T-helper 1 cell treated with Interleukin-12 subunit alpha and Interleukin-12 subunit beta and Interleukin-4 antibody, amounts not matched to agents 30 ng/mL and 1 ng/mL, for 36 hours (primary cell): ENCODE measurements at regions not wholly inside any gene's neighbourhood (a gene's known extent, or its start where the extent isn't known, plus 50 kb on each side); places are given as distances from the start of the nearest gene placed in this dataset.
"Not testable (repeated sequence)": the region's sequence is repeated elsewhere in the genome, so short reads cannot be mapped to it uniquely, and the experiment has no call there.

Experiments used
- intact Hi-C: fragments of 100-400 bp; cut with micrococcal nuclease; formaldehyde crosslinking; loops from one replicate; pipeline ENCODE4 v1.15.1; 2024

DNA sequence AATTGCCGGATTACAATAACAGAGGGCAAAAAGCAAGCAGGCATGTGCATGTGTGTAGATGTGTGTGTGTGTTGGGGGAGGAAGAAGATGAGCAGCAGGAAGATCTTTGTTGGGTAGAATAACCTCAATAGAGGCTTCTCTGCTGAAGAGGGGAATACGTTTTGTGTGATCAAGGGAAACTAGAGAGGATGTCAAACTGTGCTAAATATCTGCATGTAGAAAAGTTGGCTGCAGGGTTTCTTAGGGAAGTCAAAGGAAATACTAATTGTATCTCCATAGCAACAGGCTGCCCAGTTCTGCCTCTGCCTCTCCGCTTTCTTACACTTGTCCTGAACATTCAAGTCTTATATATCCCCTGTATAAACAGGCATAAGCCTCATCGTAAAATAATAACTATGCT, 190.1 kb upstream of the RND3 start:
- intact Hi-C loops, result no loop called here

DNA sequence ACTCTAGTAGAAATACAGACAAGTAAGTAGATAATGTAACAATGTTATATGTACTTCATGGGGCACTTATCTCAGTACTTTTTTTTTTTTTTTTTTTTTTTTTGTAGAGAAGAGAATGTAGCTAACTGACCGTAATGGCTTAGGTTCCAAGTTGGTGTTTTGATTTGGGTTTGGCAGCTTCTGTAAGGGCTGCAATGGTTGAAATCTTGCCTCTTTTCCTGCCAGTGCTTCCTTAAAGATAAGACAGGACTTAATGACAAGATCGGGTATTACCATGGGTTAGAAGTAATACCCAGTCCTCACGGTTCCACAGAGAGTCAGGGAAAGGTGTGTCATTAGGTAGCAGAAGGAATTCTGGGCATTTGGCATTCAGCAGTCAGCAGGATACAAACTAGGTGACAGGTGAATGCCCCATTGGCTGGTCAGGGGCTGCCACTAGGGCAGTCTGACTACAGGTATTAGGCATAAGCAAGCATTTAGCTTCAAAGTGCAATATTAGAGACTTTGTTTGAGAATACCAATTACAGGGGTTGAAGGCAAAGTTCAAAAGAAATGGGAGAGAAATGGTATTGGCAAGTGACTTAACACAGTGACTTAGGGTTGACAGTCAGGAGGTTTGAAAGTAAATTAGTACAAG, 189.4 kb upstream of the RND3 start:
- intact Hi-C loops, result no loop called here

DNA sequence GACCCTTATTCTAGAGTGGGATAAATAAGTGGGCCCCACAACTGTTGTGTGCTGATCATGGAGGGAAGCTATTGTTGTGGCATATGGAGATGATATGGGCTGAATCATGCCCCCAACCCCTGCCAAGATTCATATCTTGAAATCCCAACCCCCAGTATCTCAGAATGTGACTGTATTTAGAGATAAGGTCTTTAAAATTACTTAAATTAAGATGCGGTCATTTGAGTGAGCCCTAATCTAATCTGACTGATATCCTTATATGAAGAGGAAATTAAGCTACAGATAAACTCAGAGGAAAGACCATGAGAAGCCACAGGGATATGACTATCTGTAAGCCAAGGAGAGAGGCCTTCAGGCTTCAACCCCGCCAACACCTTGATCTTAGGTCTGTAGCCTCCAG, 188.3 kb upstream of the RND3 start:
- intact Hi-C loops, result no loop called here

DNA sequence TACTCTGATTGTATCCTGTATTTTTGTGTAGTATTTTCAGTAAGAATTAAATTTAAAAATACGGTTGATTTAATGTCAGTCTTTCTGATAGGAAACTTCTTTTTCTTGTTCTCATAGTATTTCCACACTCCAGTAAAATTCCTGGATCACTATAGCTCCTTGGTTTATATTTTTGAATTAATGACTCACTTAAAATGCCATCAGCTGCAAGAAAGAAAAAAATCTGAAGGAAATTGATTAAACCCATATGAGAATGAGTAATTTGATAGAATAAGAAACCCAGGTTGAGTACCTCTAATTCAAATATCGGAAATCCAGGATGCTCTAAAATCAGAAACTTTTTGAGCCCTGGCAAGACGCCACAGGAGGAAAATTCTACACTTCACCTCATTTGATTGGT, 186.8 kb upstream of the RND3 start:
- intact Hi-C loops, result no loop called here

DNA sequence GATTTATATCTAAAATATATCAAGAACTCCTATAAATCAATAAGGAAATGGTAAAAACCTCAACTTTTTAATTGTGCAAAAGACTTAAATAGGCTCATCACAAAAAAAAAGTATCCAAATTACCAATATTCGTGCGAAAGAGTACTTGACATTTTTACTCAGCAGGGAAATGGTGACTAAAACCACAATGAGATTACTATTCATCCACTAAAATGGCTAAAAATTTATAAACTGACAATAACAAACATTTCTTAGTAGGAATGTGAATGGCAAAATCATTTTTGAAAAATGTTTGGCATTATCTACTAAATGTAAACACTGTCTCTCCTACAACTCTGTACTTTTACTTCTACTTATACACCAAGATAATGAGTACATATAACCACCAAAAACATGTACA, 184.8 kb upstream of the RND3 start:
- intact Hi-C loops, result no loop called here

DNA sequence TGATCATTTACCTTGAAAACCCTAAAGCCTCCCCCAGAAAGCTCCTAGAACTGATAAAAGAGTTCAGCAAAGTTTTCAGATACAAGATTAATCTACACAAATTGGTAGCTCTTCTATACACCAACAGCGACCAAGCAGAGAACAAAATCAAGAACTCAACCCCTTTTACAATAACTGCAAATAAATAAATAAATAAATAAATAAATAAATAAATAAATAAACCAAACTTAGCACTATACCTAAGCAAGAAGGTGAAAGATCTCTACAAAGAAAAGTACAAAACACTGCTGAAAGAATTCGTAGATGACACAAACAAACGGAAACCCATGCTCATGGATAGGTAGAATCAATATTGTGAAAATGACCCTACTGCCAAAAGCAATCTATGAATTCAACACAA, 182.0 kb upstream of the RND3 start:
- intact Hi-C loops, result no loop called here

DNA sequence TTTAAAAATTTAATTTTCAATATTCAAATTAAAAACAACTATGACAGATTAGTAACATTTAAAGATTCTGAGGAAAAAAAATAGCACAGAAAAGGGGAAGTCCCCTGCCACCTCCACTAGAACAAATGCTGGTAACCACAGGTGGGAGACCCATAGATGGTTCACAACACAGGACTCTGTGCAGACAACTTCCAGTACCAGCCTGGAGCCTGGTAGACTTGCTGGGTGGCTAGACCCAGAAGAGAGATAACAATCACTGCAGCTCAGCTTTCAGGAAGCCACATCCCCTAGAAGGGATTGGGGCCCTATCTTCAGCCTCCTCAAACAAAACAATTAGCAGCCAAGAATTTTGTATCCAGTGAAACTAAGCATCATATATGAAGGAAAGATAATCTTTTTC, 179.6 kb upstream of the RND3 start:
- intact Hi-C loops, result not testable (repeated sequence)

DNA sequence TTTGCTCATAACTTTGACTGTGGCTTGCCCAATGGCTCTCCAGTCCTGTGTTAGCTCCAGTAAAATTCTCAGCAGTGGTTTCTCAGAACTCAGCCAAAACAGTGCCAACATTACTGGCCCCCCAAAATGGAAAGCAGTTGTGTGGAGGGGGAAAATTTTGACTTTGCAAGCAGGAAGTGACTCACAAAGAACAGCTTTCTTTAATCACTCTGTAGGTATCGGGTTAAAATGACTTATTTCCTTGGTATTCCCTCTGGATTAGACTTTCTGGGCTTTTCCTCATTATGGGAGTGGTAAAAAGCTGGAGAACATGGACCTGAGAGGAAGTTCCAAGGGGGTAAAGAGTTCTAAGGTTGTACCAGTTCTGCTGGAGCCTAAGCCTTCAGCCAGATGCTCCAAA, 175.7 kb upstream of the RND3 start:
- intact Hi-C loops, result no loop called here

DNA sequence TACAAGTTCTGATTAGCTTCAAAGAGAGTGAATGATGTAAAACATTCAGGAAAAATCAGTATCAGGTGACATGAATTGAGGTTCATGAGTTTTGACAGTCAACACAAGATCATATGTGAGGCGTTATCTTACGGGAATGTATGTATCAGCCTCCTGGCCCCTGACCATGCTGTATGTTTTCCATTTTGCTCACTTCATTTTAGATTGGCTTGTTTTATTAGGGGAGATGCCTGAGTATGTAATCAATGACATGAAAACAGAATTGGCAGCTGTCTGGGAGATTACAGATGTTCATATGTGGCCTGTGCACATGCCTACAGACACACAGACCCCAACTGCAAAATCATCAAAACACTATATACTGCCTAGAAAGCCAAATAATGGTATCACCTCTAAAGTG, 168.5 kb upstream of the RND3 start:
- intact Hi-C loops, result no loop called here

DNA sequence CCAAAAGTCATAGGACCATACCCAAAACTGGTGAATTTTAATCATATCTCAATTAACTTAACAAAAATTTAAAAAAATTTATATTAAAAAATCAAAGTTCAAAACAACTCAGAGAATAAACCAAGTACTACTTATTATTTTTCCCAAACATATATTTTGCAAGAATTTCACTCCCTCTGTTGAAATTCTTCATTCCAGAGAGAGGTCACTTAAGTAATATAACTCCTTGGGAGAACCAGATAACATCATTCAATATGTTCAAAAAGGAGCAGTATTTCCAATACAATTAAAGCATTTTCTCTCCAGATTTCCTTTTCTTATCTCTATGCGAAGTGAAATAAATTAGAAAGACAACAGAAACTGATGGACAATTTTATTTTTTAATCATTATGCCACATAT, 165.9 kb upstream of the RND3 start:
- intact Hi-C loops, result no loop called here

DNA sequence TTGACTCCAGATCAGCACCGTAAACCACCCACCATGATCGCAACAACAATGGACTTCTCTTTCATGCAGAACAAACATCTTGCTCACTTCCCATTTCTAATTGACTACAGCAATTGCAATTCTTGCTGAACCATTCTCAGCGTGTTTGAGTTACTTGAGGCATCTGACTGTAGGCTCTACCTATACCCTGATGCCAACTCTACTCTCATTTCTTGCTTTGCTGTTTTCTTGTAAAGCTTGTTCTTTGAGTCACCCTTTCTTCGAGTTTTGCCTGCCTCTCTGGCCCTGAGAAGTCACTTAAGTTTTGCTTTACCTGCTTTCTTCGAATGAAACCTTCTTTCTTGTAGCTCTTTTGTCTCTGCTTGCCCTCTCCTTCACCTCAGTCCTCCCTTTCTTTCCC, 160.5 kb upstream of the RND3 start:
- intact Hi-C loops, result no loop called here

DNA sequence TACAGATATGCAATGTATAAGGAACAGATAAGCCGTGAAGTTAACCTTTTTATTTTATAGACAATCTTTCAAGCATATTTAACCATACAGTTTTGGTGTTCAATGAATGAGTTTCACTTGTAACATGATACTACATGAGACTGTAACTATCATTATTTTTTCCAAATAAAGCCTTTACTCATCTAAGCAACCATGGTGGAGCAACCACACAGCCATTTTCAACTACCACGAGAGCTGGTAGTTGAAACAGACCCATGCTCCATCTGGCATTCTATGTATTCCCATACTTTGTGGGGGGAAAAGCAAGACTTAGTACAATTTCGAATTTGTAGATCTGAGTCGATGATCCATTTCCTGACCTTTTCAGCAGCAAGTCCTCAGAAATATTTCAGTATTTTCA, 159.3 kb upstream of the RND3 start:
- intact Hi-C loops, result no loop called here

DNA sequence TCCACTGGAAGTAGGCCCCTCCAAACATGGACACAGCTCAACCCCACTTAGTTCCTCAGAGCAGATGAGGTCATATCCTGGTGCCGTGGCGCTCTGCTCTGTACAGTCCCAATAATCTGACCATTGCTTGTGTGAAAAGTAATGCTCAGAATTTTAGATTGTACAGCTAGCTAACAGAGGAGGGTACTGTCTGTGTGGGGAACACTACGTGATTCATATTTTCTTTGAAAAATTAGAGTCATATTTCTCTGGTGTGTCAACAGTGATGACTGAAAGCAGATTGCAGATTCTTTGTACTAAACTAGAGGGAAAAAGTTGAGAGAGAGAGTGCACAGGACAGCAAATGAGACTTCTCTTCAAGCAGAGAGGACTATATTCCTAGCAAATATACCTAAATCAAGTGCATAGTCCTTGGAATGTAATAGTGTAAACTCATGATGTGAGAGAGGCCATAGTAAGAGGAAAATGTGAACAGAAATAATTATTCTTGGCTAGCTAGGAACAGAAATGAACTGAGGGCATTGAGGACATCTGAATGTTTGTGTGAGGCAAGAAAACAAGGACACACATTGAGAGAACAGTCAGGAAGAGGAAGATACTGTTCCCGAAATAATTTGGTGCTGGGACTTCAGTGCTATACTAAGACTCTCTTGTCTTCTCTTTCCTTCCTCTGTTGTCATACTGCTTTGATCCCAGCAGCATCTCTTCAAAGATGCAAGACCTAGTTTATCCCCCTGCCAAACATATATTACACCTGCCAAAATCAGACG, 157.0 kb upstream of the RND3 start:
- intact Hi-C loops, result no loop called here

DNA sequence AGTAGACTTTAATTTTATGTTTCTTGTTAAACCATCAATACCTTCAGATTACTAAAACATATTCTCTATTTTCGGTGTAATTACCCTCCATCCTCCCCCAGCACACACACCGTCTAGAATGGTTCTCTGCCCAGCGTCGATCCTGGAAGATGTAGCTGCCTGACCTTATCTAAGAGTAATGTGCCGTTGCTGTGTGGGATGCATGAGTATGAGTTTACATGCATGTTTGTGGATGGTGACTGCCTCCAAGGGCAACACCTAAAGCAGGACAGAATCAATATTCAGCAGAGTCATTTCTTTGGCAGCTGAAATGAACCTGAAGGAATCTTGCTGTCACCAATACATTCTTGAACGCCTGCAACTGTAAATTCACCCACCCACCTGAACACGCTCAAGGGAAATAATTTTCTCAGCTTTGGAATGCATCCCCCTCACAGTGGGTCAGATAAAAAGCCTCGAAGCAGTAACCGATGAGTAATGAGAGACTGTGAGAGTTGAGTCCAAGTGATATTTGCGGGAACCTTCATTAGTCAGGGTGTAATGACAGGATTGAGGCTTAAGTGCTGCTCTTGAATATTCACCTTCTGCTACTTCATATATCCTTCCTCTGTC, 155.8 kb upstream of the RND3 start:
- intact Hi-C loops, result no loop called here

DNA sequence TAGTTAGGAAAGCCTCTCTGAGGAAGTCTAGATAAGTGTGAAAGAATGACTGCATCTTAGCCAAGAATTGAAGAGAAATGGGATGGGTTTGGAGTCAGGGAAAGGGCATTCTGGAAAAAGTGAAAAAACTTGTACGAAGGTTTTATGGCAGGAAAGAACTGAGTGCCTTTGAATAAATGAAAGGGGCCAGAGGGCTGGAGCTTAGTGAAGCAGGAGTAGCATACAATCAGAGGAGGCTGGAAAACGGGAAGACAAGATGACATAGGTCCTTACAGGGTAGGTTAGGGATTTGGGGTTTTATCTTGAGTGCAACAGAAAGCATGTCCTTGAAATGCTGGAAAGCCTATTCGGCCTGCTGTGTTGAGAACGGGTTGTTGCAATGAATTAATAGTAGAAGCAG, 152.6 kb upstream of the RND3 start:
- intact Hi-C loops, result no loop called here

DNA sequence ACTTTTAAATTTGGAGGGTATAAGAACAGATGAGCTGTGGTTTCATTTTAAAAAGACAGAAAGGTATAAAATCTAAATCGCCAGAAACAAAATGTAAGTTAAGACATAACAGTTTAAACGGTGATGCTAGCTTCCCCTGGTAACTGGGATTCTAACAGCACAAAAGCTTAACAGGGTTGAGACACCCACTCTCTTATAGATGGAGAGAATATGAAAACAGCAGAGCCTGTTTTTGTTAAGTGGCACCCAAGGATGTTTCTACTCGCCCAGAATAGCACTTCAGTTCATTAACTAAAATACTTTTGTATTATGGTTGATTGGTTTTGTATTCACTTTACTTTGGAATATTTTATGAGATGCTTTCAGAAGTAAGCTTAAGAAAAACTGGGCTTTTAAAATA, 151.9 kb upstream of the RND3 start:
- intact Hi-C loops, result no loop called here

DNA sequence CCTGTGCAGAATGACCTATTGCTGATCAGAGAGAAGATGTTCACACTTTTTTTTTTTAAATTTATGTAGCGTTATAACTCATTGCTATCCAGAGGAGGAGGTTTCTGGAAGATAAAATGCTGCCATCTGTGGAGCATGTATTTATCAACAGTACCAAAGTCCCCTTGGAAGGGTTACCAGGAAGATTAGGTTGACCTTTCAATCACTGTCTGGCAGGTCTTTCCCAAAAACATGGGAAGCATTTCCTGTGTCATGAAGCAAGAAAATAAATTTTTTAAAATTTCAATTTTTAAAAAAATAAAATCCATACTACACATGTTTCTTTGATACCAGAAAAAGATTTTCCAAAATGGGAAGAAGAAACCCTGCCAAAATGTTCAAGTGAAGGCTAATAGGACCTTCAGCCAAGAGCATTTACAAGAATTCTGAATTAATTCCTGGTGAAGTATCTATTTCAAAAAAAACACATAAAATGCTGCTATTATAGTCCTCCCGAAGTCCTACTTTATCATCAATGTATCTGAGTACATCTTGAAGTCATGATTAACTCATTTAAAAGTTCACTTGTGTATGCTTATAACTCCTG, 143.9 kb upstream of the RND3 start:
- intact Hi-C loops, result no loop called here

DNA sequence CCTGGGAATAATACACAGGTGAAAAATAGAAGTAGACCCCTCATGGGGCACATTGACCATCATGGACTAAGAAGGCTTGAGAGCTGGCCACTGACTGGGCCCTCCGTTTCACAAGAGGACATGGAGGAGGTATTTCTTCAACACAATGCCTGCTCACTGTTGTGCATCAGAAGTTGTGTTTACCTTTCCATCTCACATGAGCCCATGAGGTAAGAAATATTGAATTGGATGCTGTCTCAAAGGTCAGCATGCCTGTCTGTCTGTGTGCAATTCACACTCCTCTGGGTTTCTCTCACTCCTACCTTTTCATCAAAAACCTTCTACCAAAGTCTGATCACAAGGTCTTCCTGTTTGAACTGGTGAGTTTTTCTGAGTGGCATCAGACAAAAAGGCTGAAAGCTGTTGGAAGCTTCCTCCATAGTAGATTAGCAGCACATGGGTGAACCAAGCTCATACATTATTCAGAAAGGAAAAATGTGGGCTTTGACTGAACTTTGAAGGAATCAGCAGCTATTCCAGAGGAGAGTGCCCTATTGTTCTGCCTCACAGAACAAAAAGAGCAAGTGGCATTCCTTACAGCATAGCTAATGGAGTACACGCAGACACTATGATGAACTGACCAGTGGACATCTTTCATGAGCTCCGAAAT, 143.2 kb upstream of the RND3 start:
- intact Hi-C loops, result no loop called here

DNA sequence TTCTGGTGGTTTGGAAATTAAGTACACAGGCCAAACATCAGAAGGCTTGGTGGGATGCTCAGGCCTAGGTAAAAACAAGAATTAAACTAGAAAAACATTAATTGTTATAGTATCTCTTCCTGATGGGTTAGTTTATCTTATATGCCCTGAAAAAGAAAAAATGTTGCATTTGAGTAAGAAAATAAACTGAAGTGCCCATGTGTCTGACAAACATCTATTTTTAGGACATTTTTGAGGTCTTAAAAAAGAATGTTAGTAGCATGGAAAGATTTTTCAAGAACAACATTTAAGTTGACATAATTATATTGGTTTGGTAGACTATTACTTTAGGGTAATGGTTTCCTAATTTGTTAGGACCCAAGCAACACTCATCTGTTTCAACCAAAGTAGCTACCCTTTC, 140.1 kb upstream of the RND3 start:
- intact Hi-C loops, result no loop called here

DNA sequence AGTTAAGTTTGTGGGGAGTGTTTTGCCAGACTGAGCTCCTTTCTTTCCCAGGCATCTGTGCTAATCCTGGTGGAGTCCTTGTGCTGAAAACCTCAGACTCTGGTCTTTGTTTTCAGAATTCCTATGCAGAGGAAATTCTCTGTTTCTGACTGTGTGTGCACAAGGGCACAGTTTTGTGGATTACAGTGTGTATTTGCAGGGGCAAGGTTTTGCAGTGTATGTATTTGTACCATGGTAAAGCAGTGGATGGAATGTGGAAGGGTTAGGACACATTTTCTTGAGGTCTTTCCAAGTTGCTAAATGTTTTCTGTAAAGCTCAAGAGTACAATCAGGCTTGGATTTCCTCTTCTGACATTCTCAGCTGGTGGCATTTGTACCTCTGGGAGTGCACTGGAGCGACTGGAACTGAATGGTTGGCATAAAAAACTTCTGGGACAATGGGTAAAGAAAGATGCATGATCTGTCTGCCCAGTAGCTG, 139.5 kb upstream of the RND3 start:
- intact Hi-C loops, result no loop called here

DNA sequence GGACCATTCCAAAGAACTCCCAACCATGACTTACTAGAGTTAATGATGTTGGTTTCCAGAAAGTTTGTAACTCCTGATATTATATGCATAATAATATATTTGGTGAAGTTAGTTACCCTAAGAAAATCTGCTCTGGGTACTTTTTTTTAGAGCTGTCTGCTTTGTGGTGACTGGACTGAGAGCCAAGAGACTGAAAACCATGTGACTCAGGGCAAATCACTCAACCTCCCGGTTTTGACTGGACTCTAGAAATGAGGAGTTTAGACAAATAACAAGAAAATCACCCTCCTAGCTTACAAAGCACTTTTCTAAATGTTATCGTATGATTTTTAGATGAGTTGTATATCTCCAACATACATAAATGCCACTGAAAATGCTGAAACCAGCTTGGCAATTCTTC, 138.3 kb upstream of the RND3 start:
- intact Hi-C loops, result no loop called here

DNA sequence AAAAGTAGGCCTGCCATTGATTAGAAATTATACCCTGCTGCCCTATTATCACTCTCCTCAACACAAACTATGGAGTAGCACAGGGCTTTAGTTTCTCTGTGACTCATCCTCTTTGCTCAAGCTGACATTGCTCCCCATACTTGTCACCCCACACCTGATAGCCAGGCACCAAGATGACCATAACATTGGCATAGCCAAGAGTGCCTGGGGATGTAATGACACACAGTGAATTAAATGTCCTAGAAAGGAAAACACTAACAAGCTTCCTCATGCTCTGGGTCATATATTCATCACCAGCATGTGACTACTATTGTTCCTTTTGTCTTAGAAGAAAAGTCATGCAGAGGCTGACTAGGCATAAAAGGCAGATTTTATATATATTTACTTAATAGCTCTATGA, 137.8 kb upstream of the RND3 start:
- intact Hi-C loops, result no loop called here
